Ovary (tissue), 3 donors: ENCODE measurements at regions not wholly inside any gene's neighbourhood (a gene's known extent, or its start where the extent isn't known, plus 50 kb on each side); places are given as distances from the start of the nearest gene placed in this dataset.

Experiments
- CTCF ChIP-seq, 3 donors: fragments of 450-650 bp in 2 of 3; fragments of 200-600 bp in 1 of 3; IDR thresholded peaks; one replicate each; pipeline versions ENCODE4 v1.5.1 to v1.8.0; 2016 to 2022; ENCODE audit warnings: antibody characterized with exemption in 3 of 3, mild to moderate bottlenecking in 1 of 3
- EP300 ChIP-seq: sonication (generic); formaldehyde crosslinking; IDR thresholded peaks from one replicate; pipeline ENCODE4 v1.6.1; 2017; ENCODE audit warnings: antibody characterized with exemption
- POLR2A ChIP-seq: fragments of 450-650 bp; IDR thresholded peaks from one replicate; pipeline ENCODE4 v1.6.1; 2017; ENCODE audit warnings: antibody characterized with exemption, mild to moderate bottlenecking, moderate library complexity
- donor health status: DM: no; HTN: no; CAD: no.

GRCh38 chr10:36232935-36233334 lies 590.8 kb upstream of the FZD8 start:
- TF ChIP-seq CTCF (IDR thresholded peaks at IDR 0.05) (no peak), POLR2A (no peak), EP300 (no peak)
